ENCODE measurements at regions not wholly inside any gene's neighbourhood (a gene's known extent, or its start where the extent isn't known, plus 50 kb on each side); places are given as distances from the start of the nearest gene placed in this dataset.

DNA sequence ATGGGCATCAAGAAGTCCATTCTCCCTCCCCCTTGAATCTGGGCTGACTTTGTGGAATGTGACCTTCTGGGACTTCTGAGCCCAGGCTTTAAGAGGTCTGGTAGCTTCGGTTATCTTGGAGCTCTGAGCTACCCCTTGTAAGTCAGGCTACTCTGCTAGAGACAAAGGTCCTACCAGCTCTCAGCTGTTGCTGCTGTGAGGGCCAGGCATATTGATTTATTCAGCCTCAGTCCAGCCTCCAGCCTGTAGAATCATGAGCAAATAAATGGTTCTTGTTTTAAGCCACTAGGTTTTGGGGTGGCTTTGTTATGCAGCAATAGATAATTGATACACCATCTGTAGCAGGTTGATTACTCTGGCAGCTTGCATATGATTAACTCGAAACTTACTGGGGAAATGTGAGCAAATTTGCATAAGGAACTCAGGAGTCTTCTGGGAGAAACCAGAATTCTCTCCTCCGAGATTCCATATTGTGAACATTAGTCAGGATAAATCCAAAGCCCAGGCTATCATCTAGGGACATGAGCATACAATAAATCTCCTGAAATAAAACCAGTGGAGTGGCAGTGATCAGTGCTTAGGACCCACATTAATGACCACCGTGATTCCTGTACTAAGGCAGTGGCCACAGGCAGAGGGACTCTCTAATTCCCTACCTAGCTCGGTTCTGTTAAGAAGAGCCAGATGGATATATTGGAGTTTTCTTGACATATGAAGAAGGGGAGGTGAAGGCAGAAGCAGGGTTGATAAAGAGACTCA, 336.1 kb downstream of the CDC5L start:
- H3K4me1 ChIP-seq (ENCODE audit: control insufficient read depth in 2 of 3, insufficient read depth in 2 of 3, low read depth in 1 of 3, low read length in 3 of 3) = no peaks in the 10 kb centered on the region
- FAIRE-seq (no peak), DNase-seq (no peak)
- H3K36me3 ChIP-seq (ENCODE audit: control insufficient read depth in 2 of 3, insufficient read depth in 3 of 3, low read length in 3 of 3) = no peaks in the 10 kb centered on the region
- no peak overlapping the region for H3K4me3 ChIP-seq (ENCODE audit: low read length in 3 of 3)
- intact Hi-C loops (cut with DNase I) = no loop called here
- no peak for TF ChIP-seq CTCF (IDR thresholded peaks at IDR 0.05; ENCODE audit: borderline replicate concordance, extremely low read depth, insufficient read depth)
- H3K9ac ChIP-seq (ENCODE audit: low read length in 3 of 3) = no peak overlapping the region
- no peaks in the 10 kb centered on the region for H3K9me3 ChIP-seq (ENCODE audit: control insufficient read depth in 2 of 3, insufficient read depth in 1 of 3, low read length in 3 of 3)
- H3K27me3 ChIP-seq (ENCODE audit: control insufficient read depth, insufficient read depth, low read length) = no peaks in the 10 kb centered on the region
- H3K27ac ChIP-seq (ENCODE audit: low read depth in 2 of 2, low read length in 2 of 2) = no peak overlapping the region

DNA sequence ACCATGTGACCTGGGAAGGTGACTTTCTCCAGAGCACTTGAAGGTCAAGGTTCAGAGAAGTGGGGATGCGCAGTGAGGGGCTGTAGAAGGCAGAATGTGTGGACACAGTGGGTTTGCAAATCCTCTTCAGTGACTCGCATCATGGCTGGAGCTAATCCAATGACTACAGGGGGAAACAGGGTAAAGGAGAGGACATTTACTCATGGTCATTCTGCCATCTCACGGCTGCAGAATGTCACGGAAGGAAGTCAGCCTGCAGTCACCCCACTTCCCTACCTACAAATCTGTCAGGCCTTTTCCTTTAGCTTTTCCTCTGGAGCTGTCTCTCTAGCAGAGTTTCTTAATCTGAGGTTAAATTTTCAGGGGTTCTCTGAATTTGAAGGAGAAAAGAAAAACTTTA, 337.6 kb downstream of the CDC5L start:
- FAIRE-seq = no peak
- H3K4me3 ChIP-seq (ENCODE audit: low read length in 3 of 3) = no peak overlapping the region
- no peak overlapping the region for H3K9ac ChIP-seq (ENCODE audit: low read length in 3 of 3)
- no peak for TF ChIP-seq CTCF (IDR thresholded peaks at IDR 0.05; ENCODE audit: borderline replicate concordance, extremely low read depth, insufficient read depth)
- H3K9me3 ChIP-seq (ENCODE audit: control insufficient read depth in 2 of 3, insufficient read depth in 1 of 3, low read length in 3 of 3) = no peaks in the 10 kb centered on the region
- H3K27ac ChIP-seq (ENCODE audit: low read depth in 2 of 2, low read length in 2 of 2) = no peak overlapping the region
- H3K36me3 ChIP-seq (ENCODE audit: control insufficient read depth in 2 of 3, insufficient read depth in 3 of 3, low read length in 3 of 3) = no peaks in the 10 kb centered on the region
- H3K4me1 ChIP-seq (ENCODE audit: control insufficient read depth in 2 of 3, insufficient read depth in 2 of 3, low read depth in 1 of 3, low read length in 3 of 3) = no peaks in the 10 kb centered on the region
- DNase-seq = peak in 1 of 5 donors; percentile 54
- intact Hi-C loops (cut with DNase I) = no loop called here
- no peaks in the 10 kb centered on the region for H3K27me3 ChIP-seq (ENCODE audit: control insufficient read depth, insufficient read depth, low read length)

GRCh38 chr6:44727651-44728630, 340.4 kb downstream of the CDC5L start:
- Histone ChIP-seq H3K9me3 (ENCODE audit: control insufficient read depth in 2 of 3, insufficient read depth in 1 of 3, low read length in 3 of 3) (no peaks in the 10 kb centered on the region), H3K27ac (ENCODE audit: low read depth in 2 of 2, low read length in 2 of 2) (no peak overlapping the region), H3K27me3 (ENCODE audit: control insufficient read depth, insufficient read depth, low read length) (no peaks in the 10 kb centered on the region), H3K4me3 (ENCODE audit: low read length in 3 of 3) (no peak overlapping the region), H3K9ac (ENCODE audit: low read length in 3 of 3) (no peak overlapping the region), H3K4me1 (ENCODE audit: control insufficient read depth in 2 of 3, insufficient read depth in 2 of 3, low read depth in 1 of 3, low read length in 3 of 3) (peaks cover 0 to 2% (median 0%) of the 10 kb centered on the region in 3 donors), H3K36me3 (ENCODE audit: control insufficient read depth in 2 of 3, insufficient read depth in 3 of 3, low read length in 3 of 3) (no peaks in the 10 kb centered on the region)
- FAIRE-seq = no peak
- DNase-seq = no peak
- no peak for TF ChIP-seq CTCF (IDR thresholded peaks at IDR 0.05; ENCODE audit: borderline replicate concordance, extremely low read depth, insufficient read depth)
- intact Hi-C loops (cut with DNase I) = no loop called here

Measured in kidney (tissue), 13 donors.